Epithelial cell of esophagus (primary cell): ENCODE measurements at regions not wholly inside any gene's neighbourhood (a gene's known extent, or its start where the extent isn't known, plus 50 kb on each side); places are given as distances from the start of the nearest gene placed in this dataset.

ENCODE experiments used
- DNase-seq: peaks from one replicate; pipeline ENCODE4 v3.0.0; 2010; ENCODE audit warnings: low read depth
- H3K4me3 ChIP-seq: 2 replicates; pipeline ENCODE4 v1.5.1; 2011; ENCODE audit warnings: mild to moderate bottlenecking, low read length, control low read depth
- TF ChIP-seq, protein P1 (sequence below): IDR thresholded peaks from 2 replicates; pipeline ENCODE4 v1.5.1; 2011; ENCODE audit warnings: low read depth, mild to moderate bottlenecking, low read length, control low read depth, inconsistent platforms; ENCODE audit not compliant: insufficient read depth; ENCODE audit errors: missing control alignments

DNA sequence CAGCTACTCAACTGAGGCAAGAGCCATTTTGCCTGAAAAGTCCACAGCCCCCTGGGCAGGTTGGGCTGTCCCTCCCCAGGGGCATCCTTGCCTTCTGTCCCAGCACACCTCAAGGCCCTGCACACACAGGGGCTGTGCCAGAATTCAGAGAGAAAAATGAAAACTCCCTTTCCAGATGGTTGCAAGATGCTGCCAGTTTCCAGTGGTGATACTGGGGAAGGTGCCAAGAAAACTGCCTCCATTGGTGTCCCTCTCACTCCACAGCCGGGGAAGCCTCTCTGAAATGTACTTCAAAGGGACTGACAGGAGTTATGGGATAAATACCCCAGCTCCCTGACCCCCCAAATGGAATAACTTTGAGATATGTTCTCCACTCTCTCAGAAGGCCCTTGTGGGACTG lies 154.2 kb upstream of the MAFB start:
- TF ChIP-seq, protein P1, sequence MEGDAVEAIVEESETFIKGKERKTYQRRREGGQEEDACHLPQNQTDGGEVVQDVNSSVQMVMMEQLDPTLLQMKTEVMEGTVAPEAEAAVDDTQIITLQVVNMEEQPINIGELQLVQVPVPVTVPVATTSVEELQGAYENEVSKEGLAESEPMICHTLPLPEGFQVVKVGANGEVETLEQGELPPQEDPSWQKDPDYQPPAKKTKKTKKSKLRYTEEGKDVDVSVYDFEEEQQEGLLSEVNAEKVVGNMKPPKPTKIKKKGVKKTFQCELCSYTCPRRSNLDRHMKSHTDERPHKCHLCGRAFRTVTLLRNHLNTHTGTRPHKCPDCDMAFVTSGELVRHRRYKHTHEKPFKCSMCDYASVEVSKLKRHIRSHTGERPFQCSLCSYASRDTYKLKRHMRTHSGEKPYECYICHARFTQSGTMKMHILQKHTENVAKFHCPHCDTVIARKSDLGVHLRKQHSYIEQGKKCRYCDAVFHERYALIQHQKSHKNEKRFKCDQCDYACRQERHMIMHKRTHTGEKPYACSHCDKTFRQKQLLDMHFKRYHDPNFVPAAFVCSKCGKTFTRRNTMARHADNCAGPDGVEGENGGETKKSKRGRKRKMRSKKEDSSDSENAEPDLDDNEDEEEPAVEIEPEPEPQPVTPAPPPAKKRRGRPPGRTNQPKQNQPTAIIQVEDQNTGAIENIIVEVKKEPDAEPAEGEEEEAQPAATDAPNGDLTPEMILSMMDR: no peak
- no peak overlapping the region for H3K4me3 ChIP-seq
- DNase-seq: no peak

DNA sequence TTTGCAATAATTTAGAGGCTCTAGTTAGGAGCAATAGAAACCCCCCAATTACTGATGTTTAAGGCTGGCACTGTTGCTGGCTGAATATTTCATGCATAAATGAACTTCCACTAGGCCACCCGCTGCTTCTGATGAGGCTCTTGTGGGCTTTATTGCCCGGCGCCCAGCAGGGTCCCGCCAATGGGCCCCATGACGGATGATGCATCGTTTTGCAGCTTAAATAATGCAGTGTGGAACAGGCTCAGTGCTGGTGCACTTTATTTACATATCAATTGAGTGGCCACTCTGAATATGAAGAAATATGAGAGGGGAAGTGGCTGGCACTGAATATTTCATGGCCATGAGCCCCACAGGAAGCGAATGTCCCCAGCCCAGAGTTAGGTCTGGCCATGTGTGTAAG lies 155.3 kb upstream of the MAFB start:
- DNase-seq: no peak
- TF ChIP-seq, protein P1: no peak
- H3K4me3 ChIP-seq: no peak overlapping the region

DNA sequence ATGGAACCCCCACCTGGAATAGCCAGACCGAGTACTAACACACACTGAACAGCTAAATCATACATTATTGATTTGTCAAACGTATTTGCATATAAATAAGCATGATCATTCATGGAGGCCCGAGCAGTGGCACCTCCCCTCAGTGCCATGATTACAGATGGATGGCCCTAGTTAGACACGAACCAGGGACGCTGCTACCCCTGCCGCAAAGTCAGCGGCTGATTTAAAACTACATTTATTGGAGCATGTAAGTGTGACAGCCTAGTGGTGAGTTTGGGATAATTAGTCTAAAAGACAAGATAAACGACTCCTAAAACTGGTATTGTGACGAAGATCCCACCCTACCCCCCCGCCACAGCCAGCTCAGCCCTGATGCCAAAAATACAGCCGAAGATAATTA lies 159.1 kb upstream of the MAFB start:
- no peak overlapping the region for H3K4me3 ChIP-seq
- TF ChIP-seq, protein P1: no peak
- no peak for DNase-seq

DNA sequence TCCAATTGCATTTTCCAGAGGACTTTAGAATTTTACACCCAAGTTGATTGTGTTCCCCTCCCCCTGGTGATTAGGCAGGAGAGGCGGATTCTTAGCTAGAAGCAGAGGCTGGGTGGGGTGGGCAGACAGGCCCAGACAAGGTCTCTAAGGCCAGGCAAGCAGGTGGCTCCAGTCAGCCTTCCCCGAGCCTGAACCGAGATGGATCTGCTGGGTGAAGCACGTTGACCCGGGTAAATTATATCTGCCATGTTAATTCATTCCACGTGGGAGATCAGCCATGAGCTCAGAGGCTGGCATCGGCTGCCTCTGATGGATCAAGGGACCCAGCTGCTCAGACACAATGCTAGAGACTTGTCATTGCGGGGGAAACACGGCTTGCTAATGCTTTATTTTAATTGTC lies 159.5 kb upstream of the MAFB start:
- TF ChIP-seq, protein P1: no peak
- DNase-seq: no peak
- no peak overlapping the region for H3K4me3 ChIP-seq

DNA sequence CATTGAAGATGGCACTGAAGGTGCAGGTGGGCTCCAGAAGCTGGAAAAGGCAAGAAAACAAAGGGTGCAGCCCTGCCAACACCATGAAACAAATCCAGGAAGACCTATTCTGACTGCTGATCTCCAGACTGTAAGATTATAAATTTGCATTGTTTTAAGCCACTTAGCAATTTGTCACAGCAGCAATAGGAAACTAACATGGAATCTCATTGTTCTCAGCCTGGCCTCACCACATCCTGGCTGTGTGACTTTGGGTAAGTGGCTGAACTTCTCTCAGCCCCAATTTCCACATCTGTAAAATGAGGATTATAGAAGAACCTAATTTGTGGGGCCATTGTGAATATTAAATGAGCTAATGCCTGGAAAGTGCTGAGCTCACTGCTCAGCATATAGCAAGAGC lies 160.4 kb upstream of the MAFB start:
- no peak for DNase-seq
- TF ChIP-seq, protein P1: no peak
- H3K4me3 ChIP-seq: no peak overlapping the region

DNA sequence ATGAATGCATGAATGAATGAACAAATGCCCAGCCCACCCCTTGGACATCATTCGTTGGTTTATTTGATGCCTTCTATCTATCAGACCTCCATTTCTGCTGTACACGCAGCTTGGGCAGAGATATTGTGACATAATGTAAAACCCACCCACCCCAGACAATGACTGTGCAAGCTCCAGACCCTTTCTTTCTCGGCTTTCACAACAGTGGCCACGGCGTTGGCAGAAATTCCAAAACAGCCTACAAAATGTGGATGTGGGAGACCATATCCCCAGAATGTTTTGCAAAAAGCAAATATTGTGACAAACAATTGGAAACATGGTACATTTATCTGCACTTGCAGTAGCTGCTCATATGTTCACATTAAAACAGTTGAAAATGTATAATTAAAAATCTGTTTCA lies 162.0 kb upstream of the MAFB start:
- no peak for DNase-seq
- TF ChIP-seq, protein P1: no peak
- no peak overlapping the region for H3K4me3 ChIP-seq

DNA sequence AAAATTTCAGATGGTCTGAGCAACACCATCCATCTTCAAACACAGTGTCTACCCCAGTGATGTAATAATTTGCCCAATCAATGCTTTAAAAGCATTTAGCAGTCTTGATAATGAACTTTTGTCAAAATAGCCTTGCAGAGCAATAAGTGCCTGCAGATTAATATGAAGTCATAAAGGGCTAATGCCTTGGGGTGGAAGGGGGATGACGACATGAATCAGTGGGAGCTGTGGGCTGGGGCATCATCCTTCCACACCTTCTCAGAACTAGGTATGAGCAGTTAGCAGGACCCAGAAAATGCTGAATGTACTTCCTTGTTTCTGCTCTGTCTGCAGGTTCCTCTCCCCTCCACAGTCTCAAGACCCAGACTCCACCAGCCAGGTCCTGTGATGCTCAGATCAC lies 166.2 kb upstream of the MAFB start:
- TF ChIP-seq, protein P1: no peak
- DNase-seq: no peak
- no peak overlapping the region for H3K4me3 ChIP-seq
